HG03354 (cell line): ENCODE measurements at regions not wholly inside any gene's neighbourhood (a gene's known extent, or its start where the extent isn't known, plus 50 kb on each side); places are given as distances from the start of the nearest gene placed in this dataset.
"Not testable (repeated sequence)": the region's sequence is repeated elsewhere in the genome, so short reads cannot be mapped to it uniquely, and the experiment has no call there.

Experiments
- ATAC-seq: cut with Tn5 transposase; IDR thresholded peaks from one replicate; pipeline ENCODE4 v1.9.1; 2021; ENCODE audit warnings: mild to moderate bottlenecking; ENCODE audit not compliant: unreplicated experiment, poor library complexity, severe bottlenecking

DNA sequence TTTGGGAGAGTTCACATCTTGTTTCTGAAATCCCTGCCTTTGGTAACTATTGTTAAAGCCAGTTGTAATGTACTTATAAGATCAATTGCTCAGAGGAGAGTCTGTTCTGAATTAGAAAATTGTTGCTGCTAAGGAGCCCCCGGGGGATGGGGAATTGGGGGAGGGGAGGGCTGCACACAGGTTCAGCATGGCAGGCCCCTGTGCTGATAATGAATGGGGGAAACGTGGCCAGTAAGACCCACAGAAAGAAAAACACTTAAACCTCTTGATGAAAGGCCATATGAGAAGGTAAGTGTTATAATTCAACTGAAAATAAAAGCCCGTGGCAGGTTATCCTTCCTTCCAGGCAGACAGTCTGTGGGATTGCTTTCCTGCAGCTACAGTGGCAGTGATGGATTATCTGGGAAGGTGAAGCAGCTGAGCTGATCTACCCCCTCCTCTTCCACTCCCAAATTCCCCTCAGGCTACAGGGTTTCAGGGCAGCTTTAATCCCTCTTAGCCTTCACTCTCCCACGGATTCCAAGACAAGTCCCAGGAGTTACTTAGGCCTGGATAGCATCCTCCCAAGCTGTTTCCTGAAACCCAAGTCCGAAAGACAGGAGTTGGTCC lies 398.8 kb downstream of the TBX15 start:
- no peak for ATAC-seq

DNA sequence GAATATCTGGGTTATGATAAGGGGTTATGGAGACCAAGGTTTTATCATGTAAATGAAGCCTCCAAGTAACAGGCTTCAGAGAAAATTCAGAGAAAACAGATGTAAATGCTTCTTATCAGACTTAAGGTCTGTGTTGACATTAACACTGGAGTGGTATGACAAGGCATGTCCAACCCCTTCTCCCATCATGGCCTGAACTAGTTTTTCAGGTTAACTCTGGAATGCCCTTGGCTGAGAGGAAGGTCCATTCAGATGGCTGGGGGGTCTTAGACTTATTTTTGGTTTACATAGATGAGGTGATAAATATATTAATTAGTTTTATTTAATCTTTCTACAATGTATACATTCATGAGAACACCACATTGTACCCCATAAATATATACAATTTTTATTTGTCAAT lies 399.6 kb downstream of the TBX15 start:
- no peak for ATAC-seq

DNA sequence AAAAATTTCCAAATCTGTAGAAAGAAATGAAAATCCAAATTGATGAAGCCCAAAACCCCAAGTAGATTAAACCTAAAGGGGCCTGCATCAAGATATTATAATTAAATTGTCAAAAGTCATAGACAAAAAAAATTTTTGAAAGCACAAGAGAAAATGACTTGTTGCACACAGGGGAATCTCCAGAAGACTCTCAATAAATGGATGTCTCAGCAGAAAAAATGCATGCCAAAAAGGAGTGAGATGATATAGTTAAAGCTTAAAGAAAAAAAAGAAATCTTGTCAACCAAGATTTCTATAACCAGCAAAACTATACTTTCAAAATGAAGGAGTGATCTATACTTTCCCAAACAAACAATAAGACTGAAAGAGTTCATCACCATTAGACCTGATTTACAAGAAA lies 393.2 kb upstream of the SPAG17 start:
- no peak for ATAC-seq

DNA sequence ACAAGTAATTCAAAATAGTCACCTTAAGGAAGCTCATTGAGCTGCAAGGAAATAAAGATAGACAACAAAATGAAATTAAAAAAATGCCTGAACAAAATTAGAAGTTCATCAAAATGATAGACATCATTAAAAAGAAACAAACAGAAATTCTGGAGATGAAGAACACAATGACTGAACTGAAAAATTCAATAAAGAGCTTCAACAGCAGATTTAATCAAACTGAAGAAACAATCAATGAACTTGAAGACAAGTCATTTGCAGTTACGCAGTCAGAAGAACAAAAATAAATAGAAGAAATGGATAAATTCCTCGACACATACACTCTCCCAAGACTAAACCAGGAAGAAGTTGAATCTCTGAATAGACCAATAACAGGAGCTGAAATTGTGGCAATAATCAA lies 390.0 kb upstream of the SPAG17 start:
- ATAC-seq: no peak

DNA sequence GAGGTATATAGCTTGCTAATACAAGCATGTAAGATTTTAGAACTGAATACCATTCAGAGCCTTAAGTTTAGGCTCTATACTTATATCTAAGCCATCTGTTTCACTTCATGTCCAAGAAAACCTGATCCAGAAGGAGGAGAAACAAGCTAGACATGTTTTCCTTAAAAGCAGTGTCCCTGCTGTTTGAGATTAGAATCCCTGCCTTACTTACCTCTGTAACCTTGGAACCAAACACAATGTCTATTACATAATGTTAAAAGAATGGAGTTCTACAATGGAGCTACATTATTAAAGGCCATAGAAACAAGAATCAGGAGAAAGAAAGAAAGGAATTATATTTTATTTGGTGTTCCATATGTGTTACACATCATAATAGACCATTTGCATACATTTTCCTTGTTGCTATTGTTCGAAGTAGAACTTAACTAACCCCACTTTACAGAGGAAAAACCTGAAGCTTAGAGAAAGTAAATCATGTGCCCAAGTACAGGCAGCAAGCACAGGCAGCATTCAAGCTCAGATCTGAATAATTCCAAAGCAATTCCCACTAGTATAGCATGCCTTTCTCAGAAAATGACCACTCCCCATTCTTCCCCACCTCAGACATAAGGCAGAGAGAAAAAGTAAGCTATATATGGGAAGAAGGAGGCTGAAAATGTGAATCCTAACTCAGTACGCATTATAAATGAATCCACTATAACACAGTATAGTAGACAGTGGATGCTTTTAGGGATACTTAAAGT lies 380.1 kb upstream of the SPAG17 start:
- ATAC-seq: peak; percentile 9

DNA sequence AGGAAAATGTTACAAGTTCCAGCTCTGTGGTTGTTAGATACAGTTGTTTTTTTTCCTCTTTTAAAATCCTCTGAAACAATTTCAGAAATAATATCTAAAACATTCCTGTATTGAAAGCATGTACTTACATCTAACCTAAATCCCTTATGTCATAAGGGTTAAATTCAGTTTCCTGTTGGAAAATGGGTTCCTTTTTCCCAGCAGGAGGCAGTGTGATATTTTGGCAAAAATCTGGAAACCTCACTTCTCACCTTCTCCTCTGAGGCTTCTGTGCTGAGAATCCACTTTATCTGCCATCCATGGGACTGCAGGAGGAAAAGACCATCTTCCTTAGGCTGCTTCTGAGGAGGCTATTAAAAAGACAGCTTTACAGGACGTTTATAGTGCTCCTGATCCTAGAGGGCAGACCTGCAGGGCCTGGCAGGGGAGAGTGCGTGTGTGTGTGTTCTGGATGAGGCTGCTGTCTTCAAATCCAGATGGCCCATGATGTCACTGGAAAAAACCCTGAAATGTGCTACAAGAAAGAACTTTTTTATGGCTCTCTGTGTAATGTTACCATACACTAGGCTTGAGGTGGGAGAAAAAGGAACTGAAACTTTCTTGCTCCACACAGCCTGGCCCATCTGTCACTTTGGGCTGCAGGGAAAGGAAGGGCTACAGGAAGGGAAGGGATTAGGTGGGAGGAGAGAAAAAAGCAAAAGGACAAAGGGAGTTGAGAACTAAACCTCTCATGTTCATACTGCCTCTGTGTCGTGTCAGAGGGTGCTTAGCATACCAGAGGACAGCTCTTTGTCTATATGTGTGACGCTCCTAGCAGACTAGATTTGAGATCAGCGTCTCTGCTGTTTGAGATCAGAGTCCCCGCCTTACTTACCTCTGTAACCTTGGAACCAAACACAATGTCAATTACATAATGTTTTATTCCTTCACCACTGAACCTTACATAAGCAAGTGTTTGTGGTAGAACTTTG lies 379.2 kb upstream of the SPAG17 start:
- ATAC-seq: peak; percentile 76

DNA sequence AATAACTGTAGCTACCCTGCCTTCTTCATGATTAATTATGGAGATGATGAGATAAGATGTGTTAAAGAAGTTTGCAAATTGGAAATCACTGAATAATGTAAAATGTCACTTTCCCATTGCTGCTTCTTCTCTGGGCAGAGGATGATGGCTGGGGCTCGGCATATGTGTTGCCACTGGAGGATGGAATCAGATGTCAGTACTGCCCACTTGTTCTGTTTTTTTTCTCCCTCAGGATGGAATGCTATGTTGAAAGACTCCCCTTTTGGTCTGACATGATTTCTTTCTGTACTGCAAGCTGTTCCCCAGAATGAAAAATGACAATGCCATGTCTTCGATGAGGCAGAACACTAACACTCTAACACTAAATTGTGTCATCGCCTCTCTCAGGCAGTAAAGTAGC lies 373.9 kb upstream of the SPAG17 start:
- no peak for ATAC-seq

DNA sequence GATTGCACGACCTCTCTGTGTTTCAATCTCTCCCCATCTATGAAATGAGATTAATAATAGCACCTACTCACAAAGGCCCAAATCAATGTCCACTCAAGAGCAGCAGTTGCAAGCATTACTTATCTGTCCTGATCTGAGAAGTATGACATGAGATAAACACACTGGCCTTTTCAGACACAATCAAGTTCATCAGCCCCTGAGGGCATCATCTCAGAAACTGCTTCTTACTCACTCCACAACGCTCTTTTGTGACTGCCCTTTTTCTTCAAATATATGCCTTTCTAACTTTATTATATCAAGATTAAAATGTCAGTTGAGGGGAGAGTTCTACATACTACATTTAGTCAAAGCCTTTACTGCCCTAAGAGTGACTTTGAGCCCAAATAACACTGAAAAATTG lies 371.9 kb upstream of the SPAG17 start:
- ATAC-seq: no peak

DNA sequence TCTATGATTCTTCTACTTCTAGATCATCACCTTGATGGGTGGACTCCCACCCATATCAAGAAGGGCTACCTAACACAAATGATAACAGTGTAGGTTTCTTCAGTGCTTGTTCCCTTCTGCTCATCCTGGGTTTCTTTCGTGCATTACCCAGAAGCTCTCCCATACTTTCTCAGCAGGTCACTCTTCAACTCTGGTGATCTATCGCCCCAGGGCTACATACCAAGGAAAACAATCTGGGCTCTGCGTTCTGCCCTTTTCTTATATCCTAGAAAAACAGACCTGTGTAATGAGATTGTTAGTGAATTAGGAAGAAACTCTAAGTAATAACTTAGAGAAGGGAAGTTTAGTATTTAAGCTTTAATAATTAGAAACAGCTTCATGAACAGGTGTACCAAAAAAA lies 370.6 kb upstream of the SPAG17 start:
- no peak for ATAC-seq

DNA sequence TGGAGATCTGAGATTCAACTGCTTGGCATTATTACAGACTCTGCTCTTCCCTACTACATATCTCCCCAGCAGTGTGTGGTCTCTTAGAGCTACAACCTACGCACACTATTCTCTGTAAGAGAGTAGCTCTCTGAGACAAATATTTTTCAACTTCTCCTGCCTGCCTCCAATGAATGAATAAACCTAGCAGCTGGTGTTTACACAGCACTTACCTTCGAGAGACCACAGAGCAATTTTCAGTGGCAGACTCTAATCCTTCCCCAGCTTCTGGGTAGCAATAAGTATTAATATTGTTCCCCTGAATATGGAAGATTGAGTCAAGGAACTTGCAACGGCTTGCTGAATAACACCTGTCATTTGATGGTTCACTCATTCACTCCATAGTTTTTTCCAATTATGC lies 350.9 kb upstream of the SPAG17 start:
- no peak for ATAC-seq

DNA sequence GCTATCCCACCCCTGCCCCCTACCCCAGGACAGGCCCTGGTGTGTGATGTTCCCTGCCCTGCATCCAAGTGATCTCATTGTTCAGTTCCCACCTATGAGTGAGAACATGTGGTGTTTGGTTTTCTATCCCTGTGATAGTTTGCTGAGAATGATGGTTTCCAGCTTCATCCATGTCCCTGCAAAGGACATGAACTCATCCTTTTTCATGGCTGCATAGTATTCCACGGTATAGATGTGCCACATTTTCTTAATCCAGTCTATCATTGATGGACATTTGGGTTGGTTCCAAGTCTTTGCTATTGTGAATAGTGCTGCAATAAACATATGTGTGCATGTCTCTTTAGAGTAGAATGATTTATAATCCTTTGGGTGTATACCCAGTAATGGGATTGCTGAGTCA lies 326.9 kb upstream of the SPAG17 start:
- not testable (repeated sequence) for ATAC-seq

DNA sequence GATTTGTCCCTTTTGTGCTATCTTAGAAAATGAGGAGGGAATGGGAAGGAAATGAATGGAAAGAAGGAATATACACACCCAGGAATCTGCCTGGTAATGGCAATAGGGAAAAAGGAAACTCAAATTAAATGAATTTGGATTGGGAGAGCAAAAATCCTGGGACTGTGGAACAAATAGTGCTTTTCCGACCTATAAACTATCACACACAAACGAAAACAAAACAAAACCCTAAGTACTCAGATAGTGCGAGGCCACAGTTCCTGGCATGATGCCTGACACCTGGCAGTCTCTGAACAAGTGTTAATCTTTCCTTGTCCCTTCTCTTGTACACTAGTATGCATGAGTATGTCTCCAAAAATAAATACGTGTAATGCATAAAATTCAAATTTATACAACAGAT lies 319.8 kb upstream of the SPAG17 start:
- ATAC-seq: no peak

DNA sequence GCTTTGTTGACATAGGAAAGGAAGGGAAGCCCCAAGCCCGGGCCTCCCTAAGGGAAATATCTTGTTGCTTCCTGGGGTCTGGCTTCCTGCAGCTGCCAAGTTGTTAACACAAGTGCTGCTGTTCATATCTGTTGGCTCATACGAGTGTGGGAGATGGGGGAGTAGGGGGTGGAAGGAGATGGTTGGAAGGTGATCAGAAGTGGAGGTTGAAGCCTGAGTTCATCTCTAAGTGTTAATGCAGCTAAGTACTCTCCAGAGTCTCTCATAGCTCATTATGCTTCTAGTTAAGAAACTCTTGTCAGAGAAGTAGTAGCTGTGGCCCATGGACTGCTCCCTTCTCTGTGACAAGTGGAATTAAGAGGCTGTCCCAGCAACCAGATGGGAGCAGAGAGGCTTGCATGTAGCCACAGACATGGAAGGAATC lies 319.2 kb upstream of the SPAG17 start:
- ATAC-seq: no peak

DNA sequence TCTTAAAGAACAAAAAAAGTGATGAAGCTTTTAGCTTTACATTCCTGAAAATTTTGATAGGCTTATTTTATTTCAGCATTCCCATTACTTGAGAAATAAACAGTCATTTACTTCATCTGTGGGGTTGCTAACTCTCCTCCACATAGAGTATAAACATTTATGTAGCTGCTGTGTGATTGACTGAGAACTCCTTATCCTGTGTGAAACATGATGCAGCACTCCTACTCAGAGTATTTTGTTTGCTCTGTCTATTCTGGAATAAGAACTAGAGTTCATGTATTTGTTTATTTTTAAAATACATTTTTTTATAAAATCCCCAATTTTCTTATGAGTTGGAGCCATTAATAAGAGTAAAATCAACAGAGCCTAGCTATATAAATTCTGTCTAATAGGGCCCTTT lies 318.7 kb upstream of the SPAG17 start:
- ATAC-seq: no peak

DNA sequence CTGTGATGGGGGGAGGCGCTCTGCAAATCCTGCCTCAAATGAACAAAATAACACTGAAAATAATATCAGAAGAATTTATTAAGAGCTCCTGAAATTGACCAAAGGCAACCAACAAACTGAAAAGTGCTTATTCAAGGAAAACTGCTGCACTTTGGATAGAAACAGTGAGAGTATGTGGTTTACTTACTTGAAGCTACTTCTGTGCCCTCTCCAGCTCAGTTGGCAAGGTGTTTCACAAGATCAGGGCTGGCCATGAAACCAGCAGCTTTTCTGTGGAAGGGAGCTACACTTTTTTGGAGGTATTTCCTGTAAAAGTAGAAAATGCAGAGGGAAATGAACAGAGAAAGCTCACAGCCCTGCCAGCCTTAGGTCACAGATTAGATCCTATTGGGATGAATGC lies 310.0 kb upstream of the SPAG17 start:
- no peak for ATAC-seq

DNA sequence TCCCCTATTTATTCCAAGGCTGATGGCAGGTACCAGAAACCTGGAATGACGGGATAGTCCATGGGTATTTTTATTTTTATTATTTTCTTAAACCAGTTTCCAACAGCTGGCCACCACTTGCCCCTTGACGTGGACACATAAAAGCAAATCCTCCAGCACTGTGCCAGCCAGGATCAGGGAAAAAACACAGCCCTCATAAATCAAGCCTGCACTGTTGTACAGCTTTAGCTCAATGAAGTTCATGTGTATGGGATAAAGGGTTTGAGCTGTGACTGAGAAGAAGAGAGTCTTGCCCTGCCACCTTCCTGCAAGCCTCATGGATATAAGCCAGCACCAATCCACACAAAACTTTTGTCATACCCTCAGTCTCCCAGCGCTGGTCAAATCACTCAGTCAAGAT lies 303.8 kb upstream of the SPAG17 start:
- no peak for ATAC-seq

DNA sequence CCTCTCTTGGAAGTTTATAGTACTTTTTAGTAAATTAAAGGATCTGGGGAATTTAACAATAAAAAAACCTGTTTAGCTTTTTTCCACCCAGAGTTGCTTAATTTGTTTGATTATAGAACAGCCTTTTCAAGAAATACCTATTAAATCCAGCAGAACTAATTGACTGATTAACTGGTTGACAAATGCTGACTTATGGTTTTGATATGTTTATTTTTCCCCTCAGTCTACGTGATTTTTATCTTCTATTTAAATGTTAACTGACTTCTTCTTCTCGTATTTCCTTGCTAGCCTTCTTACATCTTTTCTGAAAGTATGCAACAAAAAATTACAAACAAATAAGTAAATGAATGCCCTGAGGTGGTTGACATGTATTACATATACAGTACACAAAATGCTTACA lies 302.9 kb upstream of the SPAG17 start:
- no peak for ATAC-seq

DNA sequence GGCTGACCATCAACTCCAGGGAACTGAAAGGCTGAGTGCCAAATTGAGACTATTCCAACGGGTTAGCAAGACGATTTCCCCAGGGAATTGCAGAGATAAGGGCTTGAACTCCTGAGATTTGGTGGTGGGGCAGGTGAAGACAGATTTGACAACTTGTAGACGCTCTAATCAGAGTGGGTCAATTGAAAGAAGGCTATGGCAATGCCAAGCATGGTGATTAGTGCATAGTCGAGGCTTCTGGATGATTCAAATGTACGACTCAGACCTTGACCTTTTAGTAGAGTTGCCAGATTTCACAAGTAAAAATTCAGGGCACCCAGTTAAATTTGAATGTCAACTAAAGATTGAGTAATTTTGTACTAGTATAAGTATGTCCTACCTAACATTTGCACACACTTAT lies 302.1 kb upstream of the SPAG17 start:
- no peak for ATAC-seq

DNA sequence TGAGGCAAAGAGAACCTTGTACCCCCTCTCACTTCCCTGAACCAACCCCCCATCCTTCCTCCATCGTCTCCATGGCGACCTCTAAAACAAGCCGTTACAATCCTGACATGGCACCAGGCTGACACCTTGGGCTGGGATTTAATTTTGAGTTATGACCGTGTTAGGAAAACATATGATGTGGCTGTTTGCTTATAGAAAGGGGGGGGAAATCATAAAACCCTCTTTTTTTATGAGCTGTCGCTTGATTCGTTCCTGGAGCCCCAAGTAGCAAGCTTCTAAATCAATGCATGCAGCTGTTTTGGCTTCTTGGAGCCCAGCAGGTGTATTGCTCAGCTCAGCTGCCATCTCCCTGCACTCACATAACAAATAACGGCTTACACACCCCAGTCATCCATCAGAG lies 301.2 kb upstream of the SPAG17 start:
- no peak for ATAC-seq

DNA sequence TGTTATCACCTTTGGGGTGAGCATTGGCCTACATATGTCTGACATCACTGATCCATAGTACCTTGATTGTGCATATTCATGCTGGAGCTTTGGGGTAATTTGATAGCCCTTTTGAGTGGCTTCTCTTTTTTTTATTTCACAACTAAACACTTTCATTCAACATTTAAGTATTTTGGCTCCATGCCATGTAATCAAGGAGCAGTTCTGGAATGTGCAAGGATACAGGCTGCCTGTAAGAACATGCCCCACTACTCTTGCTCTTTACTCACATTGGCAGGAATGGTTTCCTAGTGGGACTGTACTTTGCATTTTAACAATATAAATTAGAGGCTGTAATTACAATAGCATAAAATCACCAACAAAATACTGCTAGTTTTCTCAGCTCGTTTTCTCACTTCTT lies 300.7 kb upstream of the SPAG17 start:
- ATAC-seq: no peak

DNA sequence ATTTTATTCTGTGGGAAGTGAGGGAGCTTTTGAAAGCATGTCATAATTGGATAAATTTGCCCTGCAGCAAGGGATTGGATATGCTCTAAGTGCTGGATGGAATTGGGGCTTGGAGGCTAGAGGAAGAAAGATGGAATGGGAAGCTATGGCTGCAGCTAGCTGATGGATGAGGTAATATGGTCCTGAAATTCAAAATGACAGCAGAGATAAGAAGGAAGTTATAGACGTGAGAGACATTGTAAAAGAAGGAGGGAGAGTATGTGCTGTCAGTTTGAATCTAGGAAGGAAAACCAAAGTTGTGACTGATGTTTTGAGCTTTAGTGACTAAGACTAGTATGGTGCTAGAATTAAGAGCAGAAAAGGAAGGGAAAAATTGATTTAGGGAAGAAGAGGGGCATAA lies 299.9 kb upstream of the SPAG17 start:
- ATAC-seq: no peak
